ENCODE measurements at regions not wholly inside any gene's neighbourhood (a gene's known extent, or its start where the extent isn't known, plus 50 kb on each side); places are given as distances from the start of the nearest gene placed in this dataset.

- Histone ChIP-seq H3K4me3 (replicated peaks; ENCODE audit: low read depth, low read length) (no peak overlapping the region), H3K27me3 (replicated peaks; ENCODE audit: control insufficient read depth, insufficient read depth, low read length) (no peaks in the 10 kb centered on the region), H3K36me3 (ENCODE audit: control insufficient read depth, insufficient read depth, low read length) (no peaks in the 10 kb centered on the region)
- peak; percentile 20 for DNase-seq (ENCODE audit: extremely low read depth, insufficient read length)
- peak; percentile 82 for TF ChIP-seq CTCF (IDR thresholded peaks at IDR 0.05; ENCODE audit: insufficient read depth, low read length, poor library complexity, severe bottlenecking)
These were observed 68.5 kb downstream of the TMCO5A start for GRCh38 chr15:38002883-38003477.

GRCh38 chr15:38004218-38004861, 69.9 kb downstream of the TMCO5A start:
- DNase-seq (ENCODE audit: extremely low read depth, insufficient read length), result no peak
- TF ChIP-seq CTCF (IDR thresholded peaks at IDR 0.05; ENCODE audit: insufficient read depth, low read length, poor library complexity, severe bottlenecking), result no peak
- no peak overlapping the region for H3K4me3 ChIP-seq (replicated peaks; ENCODE audit: low read depth, low read length)
- H3K36me3 ChIP-seq (ENCODE audit: control insufficient read depth, insufficient read depth, low read length), result no peaks in the 10 kb centered on the region
- H3K27me3 ChIP-seq (replicated peaks; ENCODE audit: control insufficient read depth, insufficient read depth, low read length), result no peaks in the 10 kb centered on the region

- no peaks in the 10 kb centered on the region for H3K27me3 ChIP-seq (replicated peaks; ENCODE audit: control insufficient read depth, insufficient read depth, low read length)
- no peak for TF ChIP-seq CTCF (IDR thresholded peaks at IDR 0.05; ENCODE audit: insufficient read depth, low read length, poor library complexity, severe bottlenecking)
- no peaks in the 10 kb centered on the region for H3K36me3 ChIP-seq (ENCODE audit: control insufficient read depth, insufficient read depth, low read length)
- H3K4me3 ChIP-seq (replicated peaks; ENCODE audit: low read depth, low read length), result no peak overlapping the region
- DNase-seq (ENCODE audit: extremely low read depth, insufficient read length), result no peak
These were observed 71.7 kb downstream of the TMCO5A start for GRCh38 chr15:38005953-38006808.

GRCh38 chr15:38010395-38010794, 76.0 kb downstream of the TMCO5A start:
- no peak for TF ChIP-seq CTCF (IDR thresholded peaks at IDR 0.05; ENCODE audit: insufficient read depth, low read length, poor library complexity, severe bottlenecking)
- no peaks in the 10 kb centered on the region for H3K36me3 ChIP-seq (ENCODE audit: control insufficient read depth, insufficient read depth, low read length)
- no peak for DNase-seq (ENCODE audit: extremely low read depth, insufficient read length)
- no peak overlapping the region for H3K4me3 ChIP-seq (replicated peaks; ENCODE audit: low read depth, low read length)
- no peaks in the 10 kb centered on the region for H3K27me3 ChIP-seq (replicated peaks; ENCODE audit: control insufficient read depth, insufficient read depth, low read length)

- no peak for DNase-seq (ENCODE audit: extremely low read depth, insufficient read length)
- H3K36me3 ChIP-seq (ENCODE audit: control insufficient read depth, insufficient read depth, low read length), result no peaks in the 10 kb centered on the region
- no peaks in the 10 kb centered on the region for H3K27me3 ChIP-seq (replicated peaks; ENCODE audit: control insufficient read depth, insufficient read depth, low read length)
- no peak for TF ChIP-seq CTCF (IDR thresholded peaks at IDR 0.05; ENCODE audit: insufficient read depth, low read length, poor library complexity, severe bottlenecking)
- no peak overlapping the region for H3K4me3 ChIP-seq (replicated peaks; ENCODE audit: low read depth, low read length)
These were observed 78.5 kb downstream of the TMCO5A start for GRCh38 chr15:38012894-38013293.

Measured in GM06990 (cell line).